GM23338 (cell line): ENCODE measurements at regions not wholly inside any gene's neighbourhood (a gene's known extent, or its start where the extent isn't known, plus 50 kb on each side); places are given as distances from the start of the nearest gene placed in this dataset.

Experiments
- CREB1 ChIP-seq: fragments of 250-450 bp; sonication (Bioruptor Pico); IDR thresholded peaks from 2 replicates; pipeline ENCODE4 v1.5.0; 2020; ENCODE audit warnings: low read depth, mild to moderate bottlenecking, moderate library complexity
- CTCF ChIP-seq, 2 experiments: fragments of 200-600 bp in 1 of 2; sonication (generic) in 1 of 2; conservative IDR thresholded peaks; 2 replicates each; pipeline versions ENCODE4 v1.5.1 to v1.6.1; 2016 to 2017; ENCODE audit warnings: antibody characterized with exemption in 2 of 2, low read depth in 2 of 2, mild to moderate bottlenecking in 2 of 2, moderate library complexity in 1 of 2
- EZH2 ChIP-seq: fragments of 200-600 bp; sonication (generic); IDR thresholded peaks from one replicate; pipeline ENCODE4 v1.8.0; 2017; ENCODE audit warnings: antibody characterized with exemption, mild to moderate bottlenecking, low read depth; ENCODE audit not compliant: unreplicated experiment
- EZH2phosphoT487 ChIP-seq: fragments of 200-600 bp; sonication (generic); IDR thresholded peaks from one replicate; pipeline ENCODE4 v1.8.1; 2018; ENCODE audit warnings: antibody characterized with exemption; ENCODE audit not compliant: unreplicated experiment
- NANOG ChIP-seq: IDR thresholded peaks from 2 replicates; pipeline ENCODE4 v1.6.1; 2016; ENCODE audit warnings: antibody characterized with exemption, borderline replicate concordance
- POLR2AphosphoS5 ChIP-seq: IDR thresholded peaks from 2 replicates; pipeline ENCODE4 v1.6.1; 2016; ENCODE audit warnings: antibody characterized with exemption, low read depth
- TF ChIP-seq, protein P1 (sequence below): IDR thresholded peaks from one replicate; pipeline ENCODE4 v1.6.1; 2018; ENCODE audit warnings: antibody characterized with exemption; ENCODE audit not compliant: unreplicated experiment
- TF ChIP-seq, protein P2 (sequence below): IDR thresholded peaks from 2 replicates; pipeline ENCODE4 v1.6.1; 2016; ENCODE audit warnings: antibody characterized with exemption

DNA sequence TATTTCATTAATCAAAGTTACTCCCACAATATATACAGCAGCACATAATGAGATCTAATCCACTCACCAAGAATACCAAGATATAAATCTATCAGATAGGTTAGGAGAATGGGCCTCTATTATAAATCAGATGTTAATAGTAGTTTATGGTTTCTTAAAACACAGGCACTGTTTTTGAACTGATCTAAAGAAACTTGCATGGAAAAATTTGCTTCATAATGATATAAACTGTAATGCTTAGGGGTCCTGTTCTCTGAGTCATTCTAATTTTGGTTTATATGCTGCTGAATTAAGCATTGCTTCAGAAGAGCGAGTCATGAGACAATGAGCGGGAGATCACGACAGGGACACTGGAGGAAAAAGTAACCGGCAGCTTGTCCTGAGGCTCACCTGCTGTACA, 113.3 kb upstream of the OTUD4 start:
- TF ChIP-seq EZH2phosphoT487 (no peak), CTCF (conservative IDR thresholded peaks at IDR 0.05; ENCODE audit: low read depth in 2 of 2) (no peak), CREB1 (CRISPR knock-in tag) (no peak), POLR2AphosphoS5 (no peak), EZH2 (no peak), NANOG (no peak)
- TF ChIP-seq, protein P1, sequence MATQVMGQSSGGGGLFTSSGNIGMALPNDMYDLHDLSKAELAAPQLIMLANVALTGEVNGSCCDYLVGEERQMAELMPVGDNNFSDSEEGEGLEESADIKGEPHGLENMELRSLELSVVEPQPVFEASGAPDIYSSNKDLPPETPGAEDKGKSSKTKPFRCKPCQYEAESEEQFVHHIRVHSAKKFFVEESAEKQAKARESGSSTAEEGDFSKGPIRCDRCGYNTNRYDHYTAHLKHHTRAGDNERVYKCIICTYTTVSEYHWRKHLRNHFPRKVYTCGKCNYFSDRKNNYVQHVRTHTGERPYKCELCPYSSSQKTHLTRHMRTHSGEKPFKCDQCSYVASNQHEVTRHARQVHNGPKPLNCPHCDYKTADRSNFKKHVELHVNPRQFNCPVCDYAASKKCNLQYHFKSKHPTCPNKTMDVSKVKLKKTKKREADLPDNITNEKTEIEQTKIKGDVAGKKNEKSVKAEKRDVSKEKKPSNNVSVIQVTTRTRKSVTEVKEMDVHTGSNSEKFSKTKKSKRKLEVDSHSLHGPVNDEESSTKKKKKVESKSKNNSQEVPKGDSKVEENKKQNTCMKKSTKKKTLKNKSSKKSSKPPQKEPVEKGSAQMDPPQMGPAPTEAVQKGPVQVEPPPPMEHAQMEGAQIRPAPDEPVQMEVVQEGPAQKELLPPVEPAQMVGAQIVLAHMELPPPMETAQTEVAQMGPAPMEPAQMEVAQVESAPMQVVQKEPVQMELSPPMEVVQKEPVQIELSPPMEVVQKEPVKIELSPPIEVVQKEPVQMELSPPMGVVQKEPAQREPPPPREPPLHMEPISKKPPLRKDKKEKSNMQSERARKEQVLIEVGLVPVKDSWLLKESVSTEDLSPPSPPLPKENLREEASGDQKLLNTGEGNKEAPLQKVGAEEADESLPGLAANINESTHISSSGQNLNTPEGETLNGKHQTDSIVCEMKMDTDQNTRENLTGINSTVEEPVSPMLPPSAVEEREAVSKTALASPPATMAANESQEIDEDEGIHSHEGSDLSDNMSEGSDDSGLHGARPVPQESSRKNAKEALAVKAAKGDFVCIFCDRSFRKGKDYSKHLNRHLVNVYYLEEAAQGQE: no peak
- TF ChIP-seq, protein P2, sequence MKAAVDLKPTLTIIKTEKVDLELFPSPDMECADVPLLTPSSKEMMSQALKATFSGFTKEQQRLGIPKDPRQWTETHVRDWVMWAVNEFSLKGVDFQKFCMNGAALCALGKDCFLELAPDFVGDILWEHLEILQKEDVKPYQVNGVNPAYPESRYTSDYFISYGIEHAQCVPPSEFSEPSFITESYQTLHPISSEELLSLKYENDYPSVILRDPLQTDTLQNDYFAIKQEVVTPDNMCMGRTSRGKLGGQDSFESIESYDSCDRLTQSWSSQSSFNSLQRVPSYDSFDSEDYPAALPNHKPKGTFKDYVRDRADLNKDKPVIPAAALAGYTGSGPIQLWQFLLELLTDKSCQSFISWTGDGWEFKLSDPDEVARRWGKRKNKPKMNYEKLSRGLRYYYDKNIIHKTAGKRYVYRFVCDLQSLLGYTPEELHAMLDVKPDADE: no peak
